ENCODE measurements at regions not wholly inside any gene's neighbourhood (a gene's known extent, or its start where the extent isn't known, plus 50 kb on each side); places are given as distances from the start of the nearest gene placed in this dataset.

DNA sequence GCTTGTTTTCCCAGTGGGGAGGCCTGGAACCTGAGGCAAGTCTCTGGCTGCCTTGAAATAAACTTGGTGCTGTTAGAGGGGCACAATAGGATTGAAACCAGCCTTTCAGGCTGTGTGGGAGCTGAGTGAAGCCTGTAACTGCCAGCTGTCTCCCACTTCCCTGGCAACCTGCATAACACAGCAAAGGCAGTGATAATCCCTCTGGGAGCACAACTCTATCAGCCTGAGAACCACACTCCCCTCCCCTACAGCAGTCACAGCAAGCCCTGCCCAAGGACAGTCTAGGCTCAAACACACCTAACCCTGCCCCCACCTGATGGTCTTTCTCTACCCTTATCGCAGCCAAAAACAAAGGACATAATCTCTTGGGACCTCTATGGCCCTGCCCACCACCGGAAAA, 683.8 kb upstream of the ATXN8OS start:
- DNase-seq: no peak

DNA sequence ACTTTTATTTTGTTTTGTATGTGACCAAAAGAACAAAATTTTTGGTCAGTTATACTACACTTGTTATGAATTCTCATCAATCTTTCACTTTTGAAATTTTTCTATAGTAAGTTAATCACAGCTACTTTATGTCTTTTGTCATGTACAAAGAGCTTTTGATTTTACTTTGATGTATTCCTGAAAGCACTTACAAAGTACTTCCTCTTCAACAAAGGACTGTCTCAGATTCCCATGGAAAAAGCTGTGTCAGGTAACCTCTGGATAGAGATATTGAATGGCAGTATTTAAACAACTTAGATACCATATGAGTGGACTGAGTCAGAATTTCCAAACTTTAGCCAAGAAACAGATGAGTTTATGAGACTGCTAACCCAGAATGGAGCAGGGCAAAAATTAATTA, 689.3 kb upstream of the ATXN8OS start:
- DNase-seq: no peak

DNA sequence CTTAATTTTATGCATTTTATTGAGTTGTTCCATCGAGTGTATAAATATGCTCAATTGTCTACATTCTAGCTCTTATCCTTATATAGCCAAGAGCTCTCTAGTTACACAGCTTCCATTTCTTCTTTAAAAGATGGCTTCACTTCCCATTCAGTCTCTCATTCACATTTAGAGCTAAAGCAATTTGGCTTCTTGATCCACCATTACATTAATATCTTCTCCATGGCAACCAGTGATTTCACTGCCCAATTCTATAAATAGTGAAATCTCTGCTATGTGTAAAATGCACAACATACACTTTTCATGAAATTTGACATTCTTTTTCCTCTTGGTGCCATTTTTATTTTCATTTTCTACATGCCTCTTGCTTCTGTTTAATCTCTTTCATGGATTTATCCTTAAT, 696.9 kb upstream of the ATXN8OS start:
- DNase-seq: no peak

DNA sequence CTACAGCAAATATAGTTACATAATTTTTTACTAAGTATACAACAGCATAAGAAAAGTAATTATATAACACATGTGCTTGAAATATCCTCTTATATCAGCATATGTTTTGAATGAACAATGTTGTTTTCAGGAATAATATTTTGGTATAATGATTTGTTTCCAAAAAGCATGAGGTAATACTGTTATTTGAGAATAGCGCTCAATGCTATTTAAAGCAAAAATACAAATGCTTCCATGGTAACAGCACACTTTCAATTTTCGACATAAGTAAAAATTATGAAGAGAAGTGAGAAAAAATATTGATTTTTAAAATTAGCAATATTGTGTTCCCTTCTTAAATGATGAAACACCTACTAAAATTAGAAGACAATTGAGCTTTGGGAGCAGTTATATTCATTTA, 715.9 kb upstream of the ATXN8OS start:
- peak; percentile 63 for DNase-seq

GRCh38 chr13:69389899-69390298, 717.7 kb upstream of the ATXN8OS start:
- peak; percentile 73 for DNase-seq

DNA sequence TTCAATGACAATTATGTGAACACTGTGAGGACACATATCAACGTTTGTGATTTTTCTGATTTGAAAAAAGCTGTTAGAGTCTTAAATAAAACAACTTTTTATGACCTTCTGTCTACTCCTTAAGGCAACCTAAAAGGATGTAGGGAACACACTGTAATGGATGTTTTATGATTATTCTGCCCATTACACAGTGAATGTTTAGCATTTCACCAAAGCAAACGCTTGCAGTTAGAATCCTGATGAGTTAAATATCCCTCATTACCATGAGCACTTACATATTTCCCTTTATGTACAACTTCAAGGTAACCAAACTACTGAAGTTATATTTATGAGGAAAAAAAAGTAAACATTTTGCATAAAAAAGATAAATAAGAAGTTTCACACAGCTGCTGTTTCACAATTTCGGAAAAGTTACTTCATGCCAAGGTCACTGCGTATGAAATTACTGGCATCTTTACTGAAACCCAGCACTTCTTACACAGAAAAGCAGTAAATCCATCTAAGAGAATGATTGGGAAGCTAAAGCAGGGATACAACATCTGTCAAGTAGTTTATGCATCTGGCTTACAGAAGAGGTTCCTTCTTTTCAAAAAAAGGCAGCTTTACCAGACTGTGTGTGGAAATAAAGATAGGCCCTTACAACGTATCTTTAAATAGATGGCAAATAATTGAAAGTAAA, 733.7 kb upstream of the ATXN8OS start:
- peak; percentile 85 for DNase-seq

DNA sequence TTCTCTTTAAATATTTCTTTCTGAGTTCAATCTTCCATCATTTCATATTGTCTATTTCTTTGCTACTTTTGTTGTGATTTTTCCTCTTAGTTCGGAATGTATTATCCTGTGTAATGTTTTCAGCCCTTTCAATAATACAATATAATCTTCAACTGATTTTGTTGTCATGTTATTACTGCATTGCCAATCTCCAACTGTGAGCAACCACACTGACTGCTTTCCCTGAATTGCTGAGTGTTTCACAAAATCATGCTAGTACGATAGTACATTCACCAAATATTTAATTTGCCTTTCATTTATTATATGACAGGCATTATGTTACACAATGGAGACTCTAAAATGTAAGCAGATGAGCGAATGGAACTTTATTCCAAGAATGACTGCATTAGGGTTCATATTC, 744.3 kb upstream of the ATXN8OS start:
- no peak for DNase-seq

DNA sequence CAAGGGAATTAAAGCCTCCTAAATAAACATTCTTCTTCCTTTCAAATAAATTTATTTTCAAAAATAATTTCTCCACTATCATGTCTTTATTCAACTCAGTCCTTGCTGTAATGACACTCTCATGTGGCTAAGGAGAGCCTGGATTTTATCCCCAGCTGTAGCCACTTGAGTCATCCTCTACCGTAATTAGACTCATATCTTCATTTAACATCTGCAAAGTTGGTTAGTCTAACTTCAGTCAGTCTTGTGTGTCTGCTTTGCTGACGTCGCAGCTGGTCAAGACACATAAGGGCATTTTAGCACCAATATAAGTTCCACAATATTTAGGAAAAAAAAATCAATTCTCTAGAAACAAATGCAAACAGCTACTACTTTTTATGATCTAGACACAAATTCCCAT, 776.4 kb upstream of the ATXN8OS start:
- no peak for DNase-seq

DNA sequence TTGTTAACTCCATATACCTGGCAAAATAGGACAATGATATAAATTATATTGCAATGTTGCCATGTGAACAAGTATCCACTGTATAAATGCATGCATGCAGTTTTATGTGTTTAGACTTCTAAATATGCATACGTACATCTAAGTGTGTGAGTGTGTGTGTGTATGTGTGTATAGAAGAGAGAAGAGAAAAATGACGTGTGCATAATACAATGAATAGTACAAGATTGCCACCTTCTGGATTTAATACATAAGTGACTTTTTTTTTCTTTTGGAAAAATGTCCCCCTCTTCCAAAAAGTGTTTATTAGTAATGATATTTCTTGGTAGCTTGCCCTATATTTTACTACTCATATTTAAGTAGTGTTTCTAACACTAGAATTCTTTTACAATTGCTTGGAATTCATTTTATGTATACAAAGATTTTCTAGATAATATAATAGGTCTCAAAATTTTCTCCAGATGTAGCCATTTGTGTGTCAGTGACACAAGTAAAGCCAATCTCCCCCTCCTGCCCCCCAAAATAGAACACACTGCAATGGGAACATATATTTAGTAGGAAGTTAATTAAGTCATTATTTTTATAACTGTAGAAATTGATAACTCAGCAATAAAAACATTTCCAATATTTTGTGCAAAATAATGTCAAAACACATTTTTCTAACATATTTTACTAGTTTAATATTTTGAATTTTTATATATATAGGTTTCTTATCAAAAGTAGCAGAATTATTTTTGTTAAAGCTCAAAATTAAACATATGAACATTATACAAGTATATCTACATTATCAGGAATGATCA, 783.3 kb upstream of the ATXN8OS start:
- DNase-seq: no peak

DNA sequence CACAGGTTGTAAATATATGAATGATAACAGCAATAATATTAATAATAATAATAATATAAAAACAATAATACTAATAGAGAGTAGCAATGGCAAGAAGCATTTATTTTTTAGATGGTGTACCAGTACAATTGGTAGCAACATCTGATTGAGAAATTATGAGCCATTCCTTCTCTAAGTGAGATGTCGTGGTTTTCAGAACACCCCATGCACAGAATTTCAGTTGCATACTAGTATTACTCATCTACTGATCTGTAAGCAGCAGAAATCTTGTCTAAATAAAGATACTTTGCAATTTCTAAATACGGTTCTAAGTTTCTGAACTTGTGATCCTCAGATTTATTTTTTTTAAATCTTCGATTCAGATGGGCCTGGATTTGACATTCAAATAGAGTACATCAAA, 788.0 kb upstream of the ATXN8OS start:
- DNase-seq: no peak

GRCh38 chr13:69315039-69315438, 792.6 kb upstream of the ATXN8OS start:
- DNase-seq: no peak

DNA sequence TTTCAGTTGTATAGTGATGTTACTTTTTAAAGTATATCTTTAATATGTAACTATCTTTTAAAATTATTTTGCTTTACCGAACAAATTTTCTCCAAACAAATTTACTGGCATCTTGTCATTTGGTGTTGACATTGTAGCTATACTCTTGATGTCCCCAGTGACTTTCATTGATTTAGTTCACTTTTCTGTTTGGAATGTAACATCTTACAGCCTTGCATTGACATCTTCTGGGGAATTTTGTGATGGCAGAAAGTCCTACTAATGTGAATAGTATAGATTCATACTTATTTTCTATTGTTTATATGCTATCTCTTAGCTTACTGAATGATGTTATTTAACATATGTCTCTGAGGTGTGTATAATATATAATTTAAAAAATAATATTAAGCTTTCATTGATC, 800.9 kb upstream of the ATXN8OS start:
- no peak for DNase-seq

DNA sequence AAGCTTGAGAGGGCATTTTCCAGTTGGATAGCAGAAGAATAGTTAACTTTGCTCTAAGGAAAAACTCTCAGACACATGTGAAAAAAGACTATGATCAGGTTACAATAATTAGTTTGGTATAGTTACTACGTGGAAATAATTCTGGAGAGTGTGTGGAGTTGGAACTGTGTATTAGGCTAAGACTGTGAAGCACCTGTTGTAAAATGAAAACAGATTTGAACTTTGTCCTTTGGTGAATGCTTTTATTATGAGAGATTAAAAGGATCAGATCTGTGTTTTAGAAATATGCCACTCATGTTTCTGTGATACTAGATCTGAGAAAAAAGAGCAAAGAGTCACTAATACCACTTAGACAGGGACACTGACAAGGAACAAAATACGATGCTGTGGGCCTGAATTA, 807.5 kb upstream of the ATXN8OS start:
- DNase-seq: no peak

GRCh38 chr13:69296130-69296529, 811.5 kb upstream of the ATXN8OS start:
- DNase-seq: no peak

DNA sequence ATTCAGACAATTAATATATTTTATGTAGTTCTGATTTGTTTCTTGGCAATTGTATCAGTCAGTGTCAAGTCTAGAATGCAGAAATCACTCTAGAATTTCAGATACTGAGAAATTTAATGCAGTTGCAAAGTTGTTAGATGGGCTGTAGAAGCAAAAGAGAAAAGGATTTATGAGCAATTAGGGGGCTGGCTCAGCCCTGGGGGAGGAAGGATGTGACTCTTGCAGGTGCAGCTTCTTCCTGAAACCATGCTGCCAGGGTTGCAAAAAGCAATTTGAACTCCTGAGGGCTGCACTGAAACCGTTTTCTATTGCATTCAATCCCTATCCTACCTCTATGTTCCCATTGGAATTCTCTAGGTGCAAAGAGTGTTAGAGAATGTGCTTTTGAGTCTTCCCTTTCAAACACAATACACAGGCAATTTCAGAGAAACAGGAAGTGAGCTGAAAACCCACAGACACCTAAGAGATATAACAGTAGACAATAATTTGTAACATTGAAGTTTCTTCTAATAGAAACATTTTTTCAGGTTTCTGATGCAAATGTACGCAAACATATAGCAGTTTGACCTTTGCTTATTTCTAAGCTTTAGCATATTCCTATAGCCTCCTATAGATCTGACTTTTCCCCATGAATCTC, 814.7 kb upstream of the ATXN8OS start:
- no peak for DNase-seq

DNA sequence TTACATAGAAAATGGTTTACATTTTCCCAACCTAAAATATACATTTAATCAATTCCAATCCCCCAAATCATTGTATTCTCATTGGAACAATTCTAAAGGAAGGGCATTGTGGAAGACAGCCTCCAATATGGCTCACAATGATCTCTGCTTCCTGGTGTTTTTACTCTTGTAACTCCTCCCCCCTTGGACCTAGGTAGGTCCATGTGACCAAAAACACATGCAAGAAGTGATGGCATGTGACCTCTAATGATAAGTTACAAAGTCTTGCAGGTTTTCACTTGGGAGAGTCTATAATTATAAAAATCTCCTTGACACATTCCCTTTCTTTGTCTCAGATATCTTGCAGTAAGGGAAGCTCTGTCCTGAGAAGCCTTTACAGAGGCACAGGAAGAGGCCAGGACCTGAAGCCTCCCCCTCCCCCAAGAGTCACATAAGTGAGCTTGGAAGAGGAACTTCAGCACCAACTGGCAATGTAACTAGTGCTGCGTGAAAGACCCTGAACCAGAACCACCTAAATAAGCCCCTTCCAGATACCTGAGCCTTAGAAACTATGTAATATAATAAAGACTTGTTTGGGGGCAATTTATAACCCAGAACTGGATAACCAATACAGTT, 816.2 kb upstream of the ATXN8OS start:
- no peak for DNase-seq

DNA sequence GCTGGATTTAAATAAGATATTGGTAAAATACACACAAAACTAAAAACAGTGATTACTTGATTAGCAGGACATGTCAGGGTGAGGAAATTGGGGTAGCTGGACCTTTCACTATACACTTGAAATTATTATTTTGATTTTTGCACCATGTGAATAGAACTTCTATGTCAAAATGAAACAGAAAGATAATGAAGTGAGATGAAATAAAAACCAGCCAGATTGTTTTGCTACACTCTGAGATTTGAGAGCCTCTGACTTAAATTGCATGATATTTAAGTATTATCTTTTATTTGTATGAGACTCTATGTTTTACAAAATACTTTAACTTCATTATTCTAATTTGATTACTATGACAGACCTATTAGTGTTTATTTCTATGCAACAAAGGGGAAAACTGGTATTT, 819.6 kb upstream of the ATXN8OS start:
- DNase-seq: no peak

- DNase-seq: no peak
Observed at GRCh38 chr13:69287050-69287698, 820.5 kb upstream of the ATXN8OS start.

DNA sequence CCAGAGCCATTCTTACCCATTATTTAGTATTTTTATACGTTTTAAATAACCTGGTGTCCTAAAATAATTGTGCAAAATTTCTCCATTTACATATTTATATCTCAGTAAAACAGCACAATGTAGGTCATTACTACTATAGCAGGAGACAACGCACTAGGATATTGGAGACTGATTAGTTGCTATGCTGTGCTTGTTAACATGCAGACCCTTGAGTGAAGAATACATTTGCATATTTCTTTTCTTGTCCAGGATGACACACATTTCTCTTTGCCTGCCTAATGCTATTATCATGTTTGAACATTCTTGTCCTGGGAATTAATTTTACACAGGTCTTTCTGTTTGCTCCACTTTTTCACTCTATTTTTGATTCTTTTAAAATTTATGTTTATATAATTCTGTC, 823.8 kb upstream of the ATXN8OS start:
- DNase-seq: no peak

GRCh38 chr13:69283301-69283700, 824.3 kb upstream of the ATXN8OS start:
- DNase-seq: no peak

DNA sequence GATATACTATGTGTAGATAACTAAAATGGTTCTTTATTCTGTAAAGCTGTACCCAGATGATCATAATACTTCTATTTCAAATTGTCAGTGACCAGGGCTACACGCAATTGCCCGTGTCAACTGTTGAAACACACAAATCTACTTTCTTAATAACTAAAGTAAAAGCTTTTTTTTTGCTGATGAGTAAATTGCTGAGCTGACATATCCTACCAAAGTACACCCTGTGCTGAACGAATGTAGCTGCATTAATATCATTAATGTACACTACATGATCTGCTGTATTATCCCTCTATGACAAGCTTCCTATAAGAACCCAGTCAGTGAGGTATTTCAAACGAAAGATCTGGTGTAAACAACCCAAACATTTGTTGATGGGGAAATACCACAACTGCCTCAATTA, 827.2 kb upstream of the ATXN8OS start:
- no peak for DNase-seq

- DNase-seq: no peak
Observed at GRCh38 chr13:69279213-69279612, 828.4 kb upstream of the ATXN8OS start.

DNA sequence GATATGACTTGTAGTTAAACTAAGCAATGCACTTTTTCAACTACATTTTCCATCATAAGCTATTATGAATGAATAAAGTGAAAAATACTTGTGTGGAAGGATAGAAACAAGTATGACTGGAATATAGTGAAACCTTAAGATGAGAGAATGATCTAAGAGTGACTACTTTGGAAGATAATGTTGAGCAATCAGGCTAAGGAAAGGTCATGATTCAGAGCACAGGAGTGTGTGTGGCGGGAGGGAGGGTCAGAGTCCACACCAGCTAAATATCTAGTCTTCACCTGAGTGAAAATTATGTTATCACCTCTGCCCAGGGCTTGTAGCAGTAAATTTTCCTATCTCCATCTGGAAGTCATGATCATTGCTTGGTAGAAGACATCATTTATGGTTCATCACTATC, 833.4 kb upstream of the ATXN8OS start:
- DNase-seq: no peak

Data from skin of body (tissue), 1 donor.